OCI-LY3 (cell line): ENCODE measurements at regions not wholly inside any gene's neighbourhood (a gene's known extent, or its start where the extent isn't known, plus 50 kb on each side); places are given as distances from the start of the nearest gene placed in this dataset.

Source experiments
- H2AFZ ChIP-seq: fragments of 200-600, 300-600 bp; shearing (Covaris generic); 2 replicates; pipeline ENCODE4 v1.6.0; 2014; ENCODE audit warnings: antibody characterized with exemption, low read depth, low read length
- H3K27ac ChIP-seq: fragments of 200-600, 300-600 bp; sonication (generic); 2 replicates; pipeline ENCODE4 v1.5.1; 2014; ENCODE audit warnings: mild to moderate bottlenecking, low read length, moderate library complexity, mixed read lengths
- H3K27me3 ChIP-seq: fragments of 200-600, 300-600 bp; sonication (generic); 2 replicates; pipeline ENCODE4 v1.6.1; 2014; ENCODE audit warnings: low read depth, low read length, mixed read lengths
- H3K36me3 ChIP-seq: fragments of 200-600, 300-600 bp; sonication (generic); replicated peaks from 2 replicates; pipeline ENCODE3; 2014; ENCODE audit warnings: low read depth, low read length, mixed read lengths
- H3K4me1 ChIP-seq: fragments of 300-600, 200-600 bp; sonication (generic); 2 replicates; pipeline ENCODE4 v1.6.1; 2014; ENCODE audit warnings: low read length, mixed read lengths
- H3K4me2 ChIP-seq: fragments of 200-600, 300-600 bp; sonication (generic); 2 replicates; pipeline ENCODE4 v1.6.1; 2014; ENCODE audit warnings: low read length, mixed read lengths
- H3K4me3 ChIP-seq: fragments of 300-600, 200-600 bp; sonication (generic); 2 replicates; pipeline ENCODE4 v1.5.1; 2014; ENCODE audit warnings: antibody characterized with exemption, mild to moderate bottlenecking, low read length, moderate library complexity
- H3K79me2 ChIP-seq: fragments of 300-600, 200-600 bp; shearing (Covaris generic); 2 replicates; pipeline ENCODE4 v1.6.1; 2014; ENCODE audit warnings: mild to moderate bottlenecking, low read length, mixed read lengths
- H3K9ac ChIP-seq: fragments of 300-600, 200-600 bp; shearing (Covaris generic); 2 replicates; pipeline ENCODE4 v1.6.0; 2014; ENCODE audit warnings: mild to moderate bottlenecking, low read length, moderate library complexity
- H3K9me3 ChIP-seq: fragments of 200-600, 300-600 bp; shearing (Covaris generic); 2 replicates; pipeline ENCODE4 v1.6.1; 2014; ENCODE audit warnings: low read length, mixed read lengths; ENCODE audit not compliant: insufficient read depth
- H4K20me1 ChIP-seq: fragments of 200-600, 300-600 bp; sonication (generic); 2 replicates; pipeline ENCODE4 v1.6.1; 2016; ENCODE audit warnings: low read length, mixed read lengths; ENCODE audit not compliant: insufficient read depth
- EZH2phosphoT487 ChIP-seq: fragments of 200-600 bp; shearing (Covaris generic); IDR thresholded peaks from 2 replicates; pipeline ENCODE4 v1.6.1; 2018; ENCODE audit warnings: antibody characterized with exemption, mixed run types, low read depth
- TF ChIP-seq, protein P1 (sequence below): fragments of 200-600, 300-600 bp; sonication (generic); IDR thresholded peaks from 2 replicates; pipeline ENCODE4 v1.5.1; 2014; ENCODE audit warnings: antibody characterized with exemption, low read length, low read depth

DNA sequence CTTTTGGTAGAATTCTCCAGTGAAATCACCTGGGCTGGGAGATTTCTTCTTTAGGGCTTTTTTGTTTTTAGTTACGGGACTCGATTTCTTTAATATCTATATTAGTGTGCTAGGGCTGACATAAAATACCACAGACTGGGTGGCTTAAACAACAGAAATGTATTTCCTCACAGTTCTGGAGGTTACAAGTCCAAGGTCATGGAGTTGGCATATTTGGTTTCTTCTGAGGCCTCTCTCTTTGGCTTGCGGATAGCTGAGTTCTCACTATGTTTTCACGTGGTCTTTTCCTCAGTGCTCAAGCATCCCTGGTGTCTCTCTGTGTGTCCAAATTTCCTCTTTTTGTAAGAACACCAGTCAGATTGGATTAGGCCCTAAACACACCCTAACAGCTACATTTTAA is 208.5 kb upstream of the DTNA start:
- H3K4me1 ChIP-seq = no peaks in the 10 kb centered on the region
- no peak for TF ChIP-seq EZH2phosphoT487
- TF ChIP-seq, protein P1, sequence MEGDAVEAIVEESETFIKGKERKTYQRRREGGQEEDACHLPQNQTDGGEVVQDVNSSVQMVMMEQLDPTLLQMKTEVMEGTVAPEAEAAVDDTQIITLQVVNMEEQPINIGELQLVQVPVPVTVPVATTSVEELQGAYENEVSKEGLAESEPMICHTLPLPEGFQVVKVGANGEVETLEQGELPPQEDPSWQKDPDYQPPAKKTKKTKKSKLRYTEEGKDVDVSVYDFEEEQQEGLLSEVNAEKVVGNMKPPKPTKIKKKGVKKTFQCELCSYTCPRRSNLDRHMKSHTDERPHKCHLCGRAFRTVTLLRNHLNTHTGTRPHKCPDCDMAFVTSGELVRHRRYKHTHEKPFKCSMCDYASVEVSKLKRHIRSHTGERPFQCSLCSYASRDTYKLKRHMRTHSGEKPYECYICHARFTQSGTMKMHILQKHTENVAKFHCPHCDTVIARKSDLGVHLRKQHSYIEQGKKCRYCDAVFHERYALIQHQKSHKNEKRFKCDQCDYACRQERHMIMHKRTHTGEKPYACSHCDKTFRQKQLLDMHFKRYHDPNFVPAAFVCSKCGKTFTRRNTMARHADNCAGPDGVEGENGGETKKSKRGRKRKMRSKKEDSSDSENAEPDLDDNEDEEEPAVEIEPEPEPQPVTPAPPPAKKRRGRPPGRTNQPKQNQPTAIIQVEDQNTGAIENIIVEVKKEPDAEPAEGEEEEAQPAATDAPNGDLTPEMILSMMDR = no peak

DNA sequence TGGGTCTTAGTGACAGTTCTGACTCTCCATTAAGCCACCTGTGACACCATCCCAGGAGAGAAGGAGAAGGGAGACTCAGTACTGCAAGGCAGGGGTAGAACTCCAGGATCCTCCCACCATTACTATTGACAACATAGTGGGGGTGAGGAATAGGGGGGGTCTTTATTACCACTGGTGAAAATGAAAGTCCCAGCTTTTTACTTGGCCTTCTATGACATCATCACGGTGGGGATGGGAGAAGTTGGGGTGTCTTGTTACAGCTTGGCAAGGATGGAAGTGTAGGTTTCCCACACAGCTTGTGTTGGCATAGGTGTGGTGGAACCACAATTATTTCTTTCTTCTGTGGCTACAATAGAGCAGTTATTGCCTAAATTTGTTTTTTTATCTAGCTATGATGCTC is 203.9 kb upstream of the DTNA start:
- TF ChIP-seq, protein P1 = no peak
- no peak for TF ChIP-seq EZH2phosphoT487
- H3K36me3 ChIP-seq = no peaks in the 10 kb centered on the region
- H3K27ac ChIP-seq = no peak overlapping the region
- H3K9me3 ChIP-seq = 0 out of 2 replicates have a peak, but pooled peaks cover 4% of the 10 kb centered on the region
- H2AFZ ChIP-seq = no peak overlapping the region
- no peak overlapping the region for H3K4me3 ChIP-seq
- H3K27me3 ChIP-seq = no peaks in the 10 kb centered on the region
- H3K9ac ChIP-seq = no peak overlapping the region
- no peaks in the 10 kb centered on the region for H3K79me2 ChIP-seq
- no peak overlapping the region for H3K4me2 ChIP-seq
- H4K20me1 ChIP-seq = no peaks in the 10 kb centered on the region
- H3K4me1 ChIP-seq = no peaks in the 10 kb centered on the region

More for the DNA sequence above, 208.5 kb upstream of the DTNA start:
- no peaks in the 10 kb centered on the region for H3K36me3 ChIP-seq
- H3K4me2 ChIP-seq = no peak overlapping the region
- no peak overlapping the region for H2AFZ ChIP-seq
- no peak overlapping the region for H3K9ac ChIP-seq
- H3K79me2 ChIP-seq = no peaks in the 10 kb centered on the region
- no peaks in the 10 kb centered on the region for H4K20me1 ChIP-seq
- H3K27ac ChIP-seq = no peak overlapping the region
- no peaks in the 10 kb centered on the region for H3K27me3 ChIP-seq
- no peak overlapping the region for H3K4me3 ChIP-seq
- 0 out of 2 replicates have a peak, but pooled peaks cover 4% of the 10 kb centered on the region for H3K9me3 ChIP-seq

DNA sequence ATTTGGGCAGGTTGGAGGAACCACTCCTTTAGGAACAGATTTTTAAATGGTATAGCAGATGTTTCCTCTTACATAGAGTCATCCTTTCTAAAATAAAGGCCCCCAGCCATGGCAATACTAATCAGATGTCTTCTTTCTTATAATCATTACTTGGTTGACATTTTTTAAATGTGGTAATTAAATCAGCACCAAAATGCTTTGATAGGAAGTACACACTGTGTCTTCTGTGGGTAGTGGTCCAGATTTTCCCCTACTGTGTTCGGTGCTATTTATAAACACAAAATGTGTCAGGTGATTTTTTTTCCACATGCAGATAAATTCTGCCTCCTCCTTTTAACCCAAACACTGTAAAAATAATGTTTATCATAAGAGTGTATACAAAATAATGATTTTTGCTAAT is 200.9 kb upstream of the DTNA start:
- no peaks in the 10 kb centered on the region for H3K4me1 ChIP-seq
- H3K27me3 ChIP-seq = no peaks in the 10 kb centered on the region
- TF ChIP-seq, protein P1 = no peak
- no peak for TF ChIP-seq EZH2phosphoT487
- H3K27ac ChIP-seq = no peak overlapping the region
- no peaks in the 10 kb centered on the region for H4K20me1 ChIP-seq
- H3K9me3 ChIP-seq = no peaks in the 10 kb centered on the region
- H3K36me3 ChIP-seq = no peaks in the 10 kb centered on the region
- H2AFZ ChIP-seq = no peak overlapping the region
- no peaks in the 10 kb centered on the region for H3K79me2 ChIP-seq
- no peak overlapping the region for H3K4me2 ChIP-seq
- H3K9ac ChIP-seq = no peak overlapping the region
- no peak overlapping the region for H3K4me3 ChIP-seq

DNA sequence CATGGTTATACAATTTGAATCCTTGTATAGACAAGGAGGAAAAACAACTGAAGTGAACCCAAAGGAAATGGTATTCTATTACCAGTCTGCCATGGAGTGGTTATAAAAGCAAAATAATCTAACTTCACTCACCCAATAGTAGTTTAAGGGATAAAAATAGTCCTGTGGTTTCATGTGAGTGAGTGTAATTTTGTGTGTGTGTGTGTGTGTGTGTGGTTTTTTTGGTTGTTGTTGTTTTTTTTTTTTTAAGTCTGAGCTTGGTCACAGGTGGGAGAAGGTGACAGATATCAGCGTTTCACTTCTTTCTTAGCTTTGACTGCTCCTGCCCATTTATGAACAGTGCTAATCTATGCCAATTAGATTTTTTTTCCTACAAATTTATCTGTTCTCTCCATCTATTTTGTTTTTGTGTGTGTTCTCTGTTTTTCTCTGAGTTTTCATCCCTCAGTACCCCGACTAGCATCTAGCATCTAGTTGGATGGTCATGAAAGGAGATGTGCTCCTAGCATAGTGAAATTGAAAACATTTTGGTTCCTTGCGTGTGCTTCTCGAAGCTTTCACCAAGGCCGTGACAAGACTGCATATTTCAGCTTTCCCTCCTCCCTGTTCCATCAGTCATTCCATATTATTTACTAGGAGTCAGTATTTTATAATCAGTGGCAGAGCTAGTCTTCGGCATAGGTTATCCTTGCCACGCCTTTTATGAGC is 200.1 kb upstream of the DTNA start:
- H3K4me1 ChIP-seq = no peaks in the 10 kb centered on the region
- H3K9me3 ChIP-seq = no peaks in the 10 kb centered on the region
- no peaks in the 10 kb centered on the region for H3K36me3 ChIP-seq
- H3K27ac ChIP-seq = no peak overlapping the region
- no peak overlapping the region for H3K4me2 ChIP-seq
- no peak overlapping the region for H2AFZ ChIP-seq
- H3K79me2 ChIP-seq = no peaks in the 10 kb centered on the region
- H3K27me3 ChIP-seq = no peaks in the 10 kb centered on the region
- no peak overlapping the region for H3K9ac ChIP-seq
- TF ChIP-seq EZH2phosphoT487 = no peak
- TF ChIP-seq, protein P1 = no peak
- no peaks in the 10 kb centered on the region for H4K20me1 ChIP-seq
- no peak overlapping the region for H3K4me3 ChIP-seq
